A673 (cell line): ENCODE measurements at regions not wholly inside any gene's neighbourhood (a gene's known extent, or its start where the extent isn't known, plus 50 kb on each side); places are given as distances from the start of the nearest gene placed in this dataset.

Experiments
- BruUV-seq: library from RNA; stranded (reverse); fragments of 400-500 nt; replicated peaks from 2 replicates; lab custom pipeline; 2021; lab: Mats Ljungman, UMichigan
- CTCF ChIA-PET: fragments of 300-600 bp; sonication (Branson Sonifier 250); formaldehyde crosslinking; loops from one replicate; lab custom pipeline; 2022; ENCODE audit warnings: antibody characterized with exemption; lab: Charles Lee
- POLR2A ChIA-PET: fragments of 300-600 bp; sonication (Branson Sonifier 250); formaldehyde crosslinking; loops from one replicate; lab custom pipeline; 2022; ENCODE audit warnings: antibody characterized with exemption; ENCODE audit not compliant: low non-redundant PET; lab: Charles Lee
- DNase-seq: peaks from one replicate; pipeline ENCODE4 v3.0.0-alpha.2; 2015; ENCODE audit warnings: low spot score
- H3K27ac ChIP-seq: fragments of 200-600 bp; sonication (generic); 2 replicates; pipeline ENCODE4 v1.5.1; 2016; ENCODE audit warnings: mixed run types, low read depth, mild to moderate bottlenecking, mixed read lengths, antibody characterized with exemption, low read length; ENCODE audit not compliant: poor library complexity, severe bottlenecking
- H3K27me3 ChIP-seq: fragments of 200-600 bp; sonication (generic); replicated peaks from 2 replicates; pipeline ENCODE4 v1.6.1; 2017; ENCODE audit warnings: mixed run types, low read depth, mild to moderate bottlenecking, mixed read lengths, antibody characterized with exemption, low read length; ENCODE audit not compliant: insufficient read depth, poor library complexity
- H3K36me3 ChIP-seq: fragments of 200-600 bp; sonication (generic); 2 replicates; pipeline ENCODE4 v1.6.1; 2016; ENCODE audit warnings: mixed run types, mild to moderate bottlenecking, mixed read lengths, antibody characterized with exemption, low read length; ENCODE audit not compliant: insufficient read depth, poor library complexity, severe bottlenecking
- H3K4me1 ChIP-seq: fragments of 200-600 bp; sonication (generic); 2 replicates; pipeline ENCODE4 v1.6.1; 2017; ENCODE audit warnings: mixed run types, mild to moderate bottlenecking, mixed read lengths, antibody characterized with exemption, low read length; ENCODE audit not compliant: insufficient read depth, poor library complexity, severe bottlenecking
- H3K4me3 ChIP-seq: fragments of 200-600 bp; sonication (generic); 2 replicates; pipeline ENCODE4 v1.5.1; 2016; ENCODE audit warnings: low read depth, mixed run types, mild to moderate bottlenecking, mixed read lengths, low read length; ENCODE audit not compliant: poor library complexity, severe bottlenecking
- H3K9me3 ChIP-seq: fragments of 200-600 bp; sonication (generic); 2 replicates; pipeline ENCODE4 v1.6.1; 2016; ENCODE audit warnings: mixed run types, low read depth, mild to moderate bottlenecking, mixed read lengths, antibody characterized with exemption, low read length; ENCODE audit not compliant: poor library complexity, severe bottlenecking
- CTCF ChIP-seq: fragments of 300-800, 200-600 bp; sonication (generic); conservative IDR thresholded peaks from 2 replicates; pipeline ENCODE4 v1.5.1; 2017; ENCODE audit warnings: low read depth, mild to moderate bottlenecking, antibody characterized with exemption, low read length, moderate library complexity, mixed read lengths
- EZH2 ChIP-seq: fragments of 200-600 bp; sonication (generic); IDR thresholded peaks from 2 replicates; pipeline ENCODE4 v1.6.1; 2017; ENCODE audit warnings: borderline replicate concordance, low read depth, mild to moderate bottlenecking, mixed read lengths, antibody characterized with exemption, low read length; ENCODE audit not compliant: poor library complexity, severe bottlenecking
- intact Hi-C: fragments of 100-400 bp; cut with micrococcal nuclease; formaldehyde crosslinking; loops from one replicate; pipeline ENCODE4 v1.10.0; 2022; ENCODE audit not compliant: unreplicated experiment

- no peak for DNase-seq
- Histone ChIP-seq H3K27me3 (peaks cover 50% of the 10 kb centered on the region), H3K27ac (no peak overlapping the region), H3K4me3 (no peak overlapping the region), H3K4me1 (no peaks in the 10 kb centered on the region), H3K36me3 (no peaks in the 10 kb centered on the region), H3K9me3 (no peaks in the 10 kb centered on the region)
- TF ChIP-seq CTCF (no peak), EZH2 (no peak)
- no TSS peak for BruUV-seq
- POLR2A ChIA-PET: no interaction called here
- intact Hi-C loops: loop anchor here (10.0 kb wide), 1 partner anchor 791 kb away; no protein-coding TSS in a partner anchor
- CTCF ChIA-PET: no interaction called here
These were observed 423.1 kb downstream of the ETS1 start for GRCh38 chr11:128164080-128164741.

GRCh38 chr11:128161994-128162393 lies 425.4 kb downstream of the ETS1 start:
- ChIA-PET CTCF (no interaction called here), POLR2A (no interaction called here)
- Histone ChIP-seq H3K27ac (no peak overlapping the region), H3K36me3 (no peaks in the 10 kb centered on the region), H3K27me3 (peaks cover 29% of the 10 kb centered on the region), H3K4me1 (no peaks in the 10 kb centered on the region), H3K9me3 (no peaks in the 10 kb centered on the region), H3K4me3 (no peak overlapping the region)
- TF ChIP-seq EZH2: no peak
- TF ChIP-seq CTCF: no peak
- intact Hi-C loops: loop anchor here (10.0 kb wide), 1 partner anchor 793 kb away; no protein-coding TSS in a partner anchor
- no peak for DNase-seq
- no TSS peak for BruUV-seq

GRCh38 chr11:128161436-128161835 lies 425.9 kb downstream of the ETS1 start:
- Histone ChIP-seq H3K9me3 (no peaks in the 10 kb centered on the region), H3K27me3 (peaks cover 23% of the 10 kb centered on the region), H3K36me3 (no peaks in the 10 kb centered on the region), H3K4me1 (no peaks in the 10 kb centered on the region), H3K27ac (no peak overlapping the region), H3K4me3 (no peak overlapping the region)
- no TSS peak for BruUV-seq
- ChIA-PET CTCF (no interaction called here), POLR2A (no interaction called here)
- intact Hi-C loops: loop anchor here (10.0 kb wide), 1 partner anchor 793 kb away; no protein-coding TSS in a partner anchor
- TF ChIP-seq CTCF (no peak), EZH2 (no peak)
- DNase-seq: no peak
